ENCODE measurements at regions not wholly inside any gene's neighbourhood (a gene's known extent, or its start where the extent isn't known, plus 50 kb on each side); places are given as distances from the start of the nearest gene placed in this dataset.
"Not testable (repeated sequence)": the region's sequence is repeated elsewhere in the genome, so short reads cannot be mapped to it uniquely, and the experiment has no call there.

- no peak for DNase-seq (ENCODE audit: low read depth)
These were observed 81.0 kb upstream of the ETV3 start for GRCh38 chr1:157219182-157219581.

GRCh38 chr1:157218671-157219070 lies 80.5 kb upstream of the ETV3 start:
- no peak for DNase-seq (ENCODE audit: low read depth)

GRCh38 chr1:157217486-157217885 lies 79.3 kb upstream of the ETV3 start:
- no peak for DNase-seq (ENCODE audit: low read depth)

- no peak for DNase-seq (ENCODE audit: low read depth)
These were observed 75.6 kb upstream of the ETV3 start for GRCh38 chr1:157213836-157214235.

- DNase-seq (ENCODE audit: low read depth) = no peak
These were observed 71.3 kb upstream of the ETV3 start for GRCh38 chr1:157209514-157209913.

- not testable (repeated sequence) for DNase-seq (ENCODE audit: low read depth)
These were observed 67.8 kb upstream of the ETV3 start for GRCh38 chr1:157205982-157206381.

- DNase-seq (ENCODE audit: low read depth) = no peak
These were observed 65.0 kb upstream of the ETV3 start for GRCh38 chr1:157203166-157203565.

GRCh38 chr1:157202331-157202730 lies 64.1 kb upstream of the ETV3 start:
- no peak for DNase-seq (ENCODE audit: low read depth)

- no peak for DNase-seq (ENCODE audit: low read depth)
These were observed 63.6 kb upstream of the ETV3 start for GRCh38 chr1:157201767-157202166.

- no peak for DNase-seq (ENCODE audit: low read depth)
These were observed 62.3 kb upstream of the ETV3 start for GRCh38 chr1:157200451-157200850.

GRCh38 chr1:157199421-157199755 lies 61.2 kb upstream of the ETV3 start:
- peak; percentile 8 for DNase-seq (ENCODE audit: low read depth)

- no peak for DNase-seq (ENCODE audit: low read depth)
These were observed 60.6 kb upstream of the ETV3 start for GRCh38 chr1:157198619-157199420.

GRCh38 chr1:157197906-157198435 lies 59.8 kb upstream of the ETV3 start:
- no peak for DNase-seq (ENCODE audit: low read depth)

- DNase-seq (ENCODE audit: low read depth) = not testable (repeated sequence)
These were observed 58.7 kb upstream of the ETV3 start for GRCh38 chr1:157196670-157197456.

- DNase-seq (ENCODE audit: low read depth) = no peak
These were observed 58.0 kb upstream of the ETV3 start for GRCh38 chr1:157196245-157196543.

- no peak for DNase-seq (ENCODE audit: low read depth)
These were observed 57.5 kb upstream of the ETV3 start for GRCh38 chr1:157195521-157196244.

GRCh38 chr1:157194731-157195520 lies 56.7 kb upstream of the ETV3 start:
- no peak for DNase-seq (ENCODE audit: low read depth)

- peak; percentile 61 for DNase-seq (ENCODE audit: low read depth)
These were observed 55.7 kb upstream of the ETV3 start for GRCh38 chr1:157193702-157194391.

GRCh38 chr1:157193219-157193618 lies 55.0 kb upstream of the ETV3 start:
- no peak for DNase-seq (ENCODE audit: low read depth)

GRCh38 chr1:157189986-157190982 lies 52.1 kb upstream of the ETV3 start:
- DNase-seq (ENCODE audit: low read depth) = no peak
